ENCODE measurements at regions not wholly inside any gene's neighbourhood (a gene's known extent, or its start where the extent isn't known, plus 50 kb on each side); places are given as distances from the start of the nearest gene placed in this dataset.
"Not testable (repeated sequence)": the region's sequence is repeated elsewhere in the genome, so short reads cannot be mapped to it uniquely, and the experiment has no call there.

- H4K91ac ChIP-seq (ENCODE audit: insufficient read depth, low read depth, low read length); H3K4me2 ChIP-seq (ENCODE audit: low read depth, low read length); H3K4me1 ChIP-seq (ENCODE audit: control insufficient read depth, insufficient read depth, low read length); ATAC-seq (ENCODE audit: low read depth); H3K4ac ChIP-seq (ENCODE audit: low read depth, low read length); H2BK5ac ChIP-seq (ENCODE audit: low read depth, low read length, poor library complexity, severe bottlenecking); POLR2A ChIA-PET (ENCODE audit: unreplicated experiment); H4K5ac ChIP-seq (ENCODE audit: low read depth, low read length); dilution Hi-C loops (cut with HindIII; ENCODE audit: low sequenced_read_pairs, unreplicated experiment); H3K4me3 ChIP-seq (ENCODE audit: insufficient read depth, low read depth, low read length); H2AK9ac ChIP-seq (replicated peaks; ENCODE audit: low read depth, low read length, poor library complexity); H2BK15ac ChIP-seq (ENCODE audit: low read depth, low read length); H4K8ac ChIP-seq (ENCODE audit: low read depth in 2 of 2, low read length in 2 of 2); intact Hi-C loops (cut with micrococcal nuclease); H2BK20ac ChIP-seq (ENCODE audit: low read depth, low read length); H3K14ac ChIP-seq (replicated peaks; ENCODE audit: low read depth, low read length); DNase-seq; H3K23ac ChIP-seq (ENCODE audit: low read depth, low read length); H3K18ac ChIP-seq (ENCODE audit: low read depth, low read length); H3K27me3 ChIP-seq (ENCODE audit: control insufficient read depth, insufficient read depth, low read length); H2AFZ ChIP-seq (replicated peaks; ENCODE audit: low read length, poor library complexity); H3K56ac ChIP-seq (ENCODE audit: extremely low read depth, insufficient read depth, low read length); H3K9me3 ChIP-seq (ENCODE audit: control insufficient read depth, insufficient read depth, low read length); H2BK120ac ChIP-seq (ENCODE audit: low read depth, low read length); H3K9ac ChIP-seq (ENCODE audit: low read depth, low read length); H3K27ac ChIP-seq (ENCODE audit: insufficient read depth, low read length); H3K9me1 ChIP-seq (ENCODE audit: insufficient read depth, low read length); H2AK5ac ChIP-seq (ENCODE audit: low read depth, low read length); H4K20me1 ChIP-seq (ENCODE audit: insufficient read depth, low read length); BruUV-seq (replicated peaks); in situ Hi-C loops (cut with MboI; ENCODE audit: low sequenced_read_pairs); CTCF ChIA-PET; H3K79me1 ChIP-seq (ENCODE audit: low read depth in 1 of 2, low read length in 2 of 2); H3K36me3 ChIP-seq (ENCODE audit: control insufficient read depth, insufficient read depth, low read length): not testable (repeated sequence)
- WGBS, 2 experiments (ENCODE audit: extremely low coverage in 2 of 2, insufficient read length in 1 of 2): no CpG with 5 or more reads among the region's 5 CpGs
Measured at GRCh38 chr6:23821141-23821540, 304.9 kb upstream of the NRSN1 start.
